ENCODE measurements at regions not wholly inside any gene's neighbourhood (a gene's known extent, or its start where the extent isn't known, plus 50 kb on each side); places are given as distances from the start of the nearest gene placed in this dataset.

- DNase-seq (no peak), ATAC-seq (no peak)
- intact Hi-C loops (cut with DNase I), result no loop called here
- TF ChIP-seq CTCF (IDR thresholded peaks at IDR 0.05), result no peak
- H3K4me1 ChIP-seq, result no peaks in the 10 kb centered on the region
- H3K4me3 ChIP-seq, result no peak overlapping the region
- no peak overlapping the region for H3K27ac ChIP-seq
- no peaks in the 10 kb centered on the region for H3K27me3 ChIP-seq
- no peaks in the 10 kb centered on the region for H3K9me3 ChIP-seq
- H3K36me3 ChIP-seq, result no peaks in the 10 kb centered on the region
- 86 to 89% methylated on average over 4 of the region's 4 CpGs for WGBS, 2 donors
These were observed 1363.6 kb upstream of the CHAC2 start for GRCh38 chr2:52404046-52404445.

- ATAC-seq, result no peak
- Histone ChIP-seq H3K9me3 (no peaks in the 10 kb centered on the region), H3K4me1 (no peaks in the 10 kb centered on the region), H3K36me3 (no peaks in the 10 kb centered on the region), H3K27ac (no peak overlapping the region), H3K4me3 (no peak overlapping the region), H3K27me3 (no peaks in the 10 kb centered on the region)
- TF ChIP-seq CTCF (IDR thresholded peaks at IDR 0.05), result no peak
- intact Hi-C loops (cut with DNase I), result no loop called here
- WGBS, 2 donors, result 64 to 71% methylated on average over 6 of the region's 6 CpGs
- DNase-seq, result no peak
These were observed 1365.5 kb upstream of the CHAC2 start for GRCh38 chr2:52402128-52402527.

- Histone ChIP-seq H3K27me3 (no peaks in the 10 kb centered on the region), H3K4me3 (no peak overlapping the region), H3K36me3 (no peaks in the 10 kb centered on the region), H3K4me1 (no peaks in the 10 kb centered on the region), H3K27ac (no peak overlapping the region), H3K9me3 (no peaks in the 10 kb centered on the region)
- DNase-seq, result no peak
- TF ChIP-seq CTCF (IDR thresholded peaks at IDR 0.05), result no peak
- intact Hi-C loops (cut with DNase I), result no loop called here
- peak in 4 of 8 donors; percentile 28 to 51 (median 44) for ATAC-seq
- 52 to 58% methylated on average over 1 of the region's 1 CpG for WGBS, 2 donors
These were observed 1364.9 kb upstream of the NRXN1 start for GRCh38 chr2:52396836-52397235.

- no peak for TF ChIP-seq CTCF (IDR thresholded peaks at IDR 0.05)
- DNase-seq (no peak), ATAC-seq (no peak)
- intact Hi-C loops (cut with DNase I), result no loop called here
- Histone ChIP-seq H3K27ac (no peak overlapping the region), H3K9me3 (no peaks in the 10 kb centered on the region), H3K27me3 (no peaks in the 10 kb centered on the region), H3K4me3 (no peak overlapping the region), H3K4me1 (no peaks in the 10 kb centered on the region), H3K36me3 (no peaks in the 10 kb centered on the region)
- 51 to 68% methylated on average over 1 of the region's 1 CpG for WGBS, 2 donors
These were observed 1364.0 kb upstream of the NRXN1 start for GRCh38 chr2:52395912-52396311.

- no peaks in the 10 kb centered on the region for H3K4me1 ChIP-seq
- WGBS, 2 donors, result 38 to 41% methylated on average over 1 of the region's 1 CpG
- intact Hi-C loops (cut with DNase I), result no loop called here
These were observed 1359.7 kb upstream of the NRXN1 start for GRCh38 chr2:52391621-52392020.

More at GRCh38 chr2:52391621-52392020, 1359.7 kb upstream of the NRXN1 start:
- no peak for TF ChIP-seq CTCF (IDR thresholded peaks at IDR 0.05)
- Histone ChIP-seq H3K9me3 (no peaks in the 10 kb centered on the region), H3K36me3 (no peaks in the 10 kb centered on the region), H3K27me3 (no peaks in the 10 kb centered on the region), H3K4me3 (no peak overlapping the region), H3K27ac (no peak overlapping the region)
- DNase-seq (no peak), ATAC-seq (no peak)
